Skeletal muscle satellite cell (primary cell): ENCODE measurements at regions not wholly inside any gene's neighbourhood (a gene's known extent, or its start where the extent isn't known, plus 50 kb on each side); places are given as distances from the start of the nearest gene placed in this dataset.

Source experiments
- H3K27me3 ChIP-seq: 2 replicates; pipeline ENCODE4 v1.7.0; 2013; ENCODE audit warnings: low read length; ENCODE audit not compliant: control insufficient read depth, insufficient read depth
- H3K36me3 ChIP-seq: 2 replicates; pipeline ENCODE4 v1.7.0; 2013; ENCODE audit warnings: mild to moderate bottlenecking, control low read depth, low read length; ENCODE audit not compliant: insufficient read depth
- H3K4me1 ChIP-seq: 2 replicates; pipeline ENCODE4 v1.7.0; 2013; ENCODE audit warnings: low read length; ENCODE audit not compliant: control insufficient read depth, insufficient read depth
- H3K4me2 ChIP-seq: 2 replicates; pipeline ENCODE4 v1.7.0; 2013; ENCODE audit warnings: mild to moderate bottlenecking, low read length
- H3K4me3 ChIP-seq: 2 replicates; pipeline ENCODE4 v1.7.0; 2013; ENCODE audit warnings: low read length
- H3K9ac ChIP-seq: 2 replicates; pipeline ENCODE4 v1.7.0; 2013; ENCODE audit warnings: mild to moderate bottlenecking, low read depth, low read length, moderate library complexity
- H3K9me3 ChIP-seq: replicated peaks from 2 replicates; pipeline ENCODE4 v1.7.0; 2013; ENCODE audit warnings: mild to moderate bottlenecking, control low read depth, low read length

- Histone ChIP-seq H3K9ac (no peak overlapping the region), H3K4me3 (no peak overlapping the region), H3K4me2 (no peak overlapping the region), H3K36me3 (no peaks in the 10 kb centered on the region), H3K9me3 (peaks cover 7% of the 10 kb centered on the region), H3K27me3 (no peaks in the 10 kb centered on the region), H3K4me1 (no peaks in the 10 kb centered on the region)
Observed at GRCh38 chr10:83908506-83908905, 230.8 kb upstream of the GHITM start.

GRCh38 chr10:83909001-83909400, 230.3 kb upstream of the GHITM start:
- no peak overlapping the region for H3K4me2 ChIP-seq
- no peak overlapping the region for H3K9ac ChIP-seq
- no peak overlapping the region for H3K4me3 ChIP-seq
- H3K4me1 ChIP-seq = no peaks in the 10 kb centered on the region
- H3K36me3 ChIP-seq = no peaks in the 10 kb centered on the region
- no peaks in the 10 kb centered on the region for H3K27me3 ChIP-seq
- peaks cover 7% of the 10 kb centered on the region for H3K9me3 ChIP-seq

- Histone ChIP-seq H3K4me1 (no peaks in the 10 kb centered on the region), H3K36me3 (no peaks in the 10 kb centered on the region), H3K9me3 (peaks cover 7% of the 10 kb centered on the region), H3K27me3 (no peaks in the 10 kb centered on the region), H3K9ac (no peak overlapping the region), H3K4me2 (no peak overlapping the region), H3K4me3 (no peak overlapping the region)
Observed at GRCh38 chr10:83915801-83916200, 223.5 kb upstream of the GHITM start.

DNA sequence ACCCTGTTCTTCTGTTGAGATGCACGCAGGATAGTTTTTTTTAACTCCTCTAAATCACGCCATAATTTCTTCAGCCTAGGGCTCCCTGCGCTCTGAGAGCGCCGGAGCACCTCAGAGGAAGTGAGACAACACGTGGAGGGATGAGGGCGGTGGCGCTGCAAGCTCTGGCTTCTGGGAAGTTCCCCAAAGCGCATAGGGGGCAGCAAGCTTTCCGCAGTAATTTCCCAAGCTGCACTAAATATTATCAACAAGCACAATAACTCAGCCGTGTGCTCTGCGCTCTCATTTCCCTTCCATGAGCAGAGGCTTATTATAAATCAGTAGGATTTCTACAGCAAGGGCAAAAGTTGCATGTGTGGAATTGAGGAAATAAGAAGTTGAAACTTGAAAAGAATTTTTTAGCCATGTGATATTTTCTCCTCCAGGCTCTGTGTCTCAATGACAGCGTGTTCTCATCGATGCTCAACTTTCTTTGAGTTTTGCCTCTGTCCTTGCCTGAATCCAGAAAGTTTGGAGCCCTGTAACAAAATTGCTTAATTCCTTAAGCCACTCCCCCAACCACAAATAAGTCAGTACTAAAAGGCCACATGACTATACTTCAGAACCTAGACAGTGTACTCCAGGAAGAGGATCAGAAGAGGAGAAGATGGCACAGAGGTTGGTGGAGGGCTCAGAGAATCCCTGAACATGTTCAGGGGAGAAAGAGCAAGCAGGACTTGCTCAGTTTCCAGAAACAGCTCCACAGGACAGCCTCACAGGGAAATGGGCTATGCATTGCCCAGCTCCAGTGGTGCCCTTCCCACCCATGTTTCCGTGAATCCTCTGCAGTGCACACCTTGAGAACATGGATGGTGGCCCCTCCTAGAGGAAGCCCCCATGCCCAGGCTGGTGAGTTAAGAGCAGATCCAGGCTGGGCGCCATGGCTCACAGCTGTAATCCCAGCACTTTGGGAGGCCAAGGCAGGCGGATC, 221.5 kb upstream of the GHITM start:
- no peaks in the 10 kb centered on the region for H3K4me1 ChIP-seq
- no peaks in the 10 kb centered on the region for H3K36me3 ChIP-seq
- H3K4me3 ChIP-seq = no peak overlapping the region
- H3K9me3 ChIP-seq = peaks cover 7% of the 10 kb centered on the region
- no peaks in the 10 kb centered on the region for H3K27me3 ChIP-seq
- no peak overlapping the region for H3K9ac ChIP-seq
- H3K4me2 ChIP-seq = no peak overlapping the region

DNA sequence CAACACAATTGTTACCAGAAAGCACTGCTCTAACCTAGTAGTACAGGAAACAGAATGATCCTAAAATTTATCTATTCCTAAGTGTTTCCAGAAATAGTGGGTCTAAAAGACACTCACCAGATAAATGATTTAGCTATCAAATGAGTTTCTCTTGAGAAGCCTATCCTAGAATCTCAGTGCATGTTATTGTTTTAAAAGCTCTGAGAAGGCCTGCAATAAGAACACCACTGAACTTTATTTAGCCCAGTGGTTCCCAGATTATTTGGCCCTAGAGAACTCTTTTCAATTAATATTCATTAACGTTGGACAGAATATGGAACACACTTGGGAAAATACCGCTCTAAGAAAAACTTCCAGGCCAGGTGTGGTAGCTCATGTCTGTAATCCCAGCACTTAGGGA, 220.1 kb upstream of the GHITM start:
- no peak overlapping the region for H3K9ac ChIP-seq
- H3K9me3 ChIP-seq = peaks cover 4% of the 10 kb centered on the region
- no peaks in the 10 kb centered on the region for H3K4me1 ChIP-seq
- no peaks in the 10 kb centered on the region for H3K27me3 ChIP-seq
- H3K36me3 ChIP-seq = no peaks in the 10 kb centered on the region
- H3K4me3 ChIP-seq = no peak overlapping the region
- H3K4me2 ChIP-seq = no peak overlapping the region

DNA sequence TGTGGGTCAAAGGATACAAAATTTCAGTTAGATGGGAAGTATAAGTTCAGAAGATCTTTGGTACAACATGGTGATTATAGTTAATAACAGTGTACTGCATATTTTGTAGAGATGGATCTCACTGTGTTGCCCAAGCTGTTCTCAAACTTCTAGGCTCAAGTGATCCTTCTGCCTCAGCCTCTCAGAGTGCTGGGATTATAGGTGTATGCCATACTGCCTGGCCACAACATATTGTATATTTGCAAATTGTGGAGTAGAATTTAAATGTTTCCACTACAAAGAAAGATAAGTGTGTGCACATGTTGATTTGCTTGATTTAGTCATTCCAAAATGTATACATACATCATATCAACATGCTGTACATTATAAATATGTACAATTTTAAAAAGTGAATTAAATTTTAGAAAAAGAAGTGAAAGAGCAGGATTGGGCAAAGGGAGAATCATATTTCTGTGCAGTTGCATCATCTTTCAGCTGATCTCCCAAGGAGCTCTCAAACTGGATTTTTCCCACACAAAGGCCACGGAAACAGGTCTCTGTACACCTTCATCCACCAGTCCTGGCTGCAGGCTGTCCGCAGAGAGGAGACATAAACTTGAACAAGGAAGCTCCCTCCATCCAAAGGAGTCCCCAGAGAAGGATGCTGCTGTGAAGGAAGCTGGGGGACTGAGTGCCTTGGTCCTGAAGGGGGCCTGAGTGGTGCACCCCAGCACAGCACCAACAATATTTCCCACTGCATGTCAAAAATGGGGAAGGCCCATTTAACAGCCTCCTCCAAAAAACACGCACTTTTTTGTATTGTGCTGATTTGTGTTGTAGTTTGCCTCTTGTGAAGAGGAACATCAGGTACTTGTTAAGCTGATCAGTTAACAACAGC, 217.1 kb upstream of the GHITM start:
- H3K9me3 ChIP-seq = peaks cover 4% of the 10 kb centered on the region

GRCh38 chr10:83925133-83925532, 214.2 kb upstream of the GHITM start:
- H3K27me3 ChIP-seq = no peaks in the 10 kb centered on the region
- no peak overlapping the region for H3K4me3 ChIP-seq
- no peaks in the 10 kb centered on the region for H3K4me1 ChIP-seq
- H3K9ac ChIP-seq = no peak overlapping the region
- H3K9me3 ChIP-seq = no peaks in the 10 kb centered on the region
- no peak overlapping the region for H3K4me2 ChIP-seq
- H3K36me3 ChIP-seq = no peaks in the 10 kb centered on the region

More for the DNA sequence above, 217.1 kb upstream of the GHITM start:
- H3K9ac ChIP-seq = no peak overlapping the region
- no peaks in the 10 kb centered on the region for H3K4me1 ChIP-seq
- no peak overlapping the region for H3K4me2 ChIP-seq
- no peaks in the 10 kb centered on the region for H3K27me3 ChIP-seq
- no peaks in the 10 kb centered on the region for H3K36me3 ChIP-seq
- H3K4me3 ChIP-seq = no peak overlapping the region

- Histone ChIP-seq H3K27me3 (no peaks in the 10 kb centered on the region), H3K9ac (no peak overlapping the region), H3K9me3 (no peaks in the 10 kb centered on the region), H3K4me2 (no peak overlapping the region), H3K4me3 (no peak overlapping the region), H3K4me1 (no peaks in the 10 kb centered on the region), H3K36me3 (no peaks in the 10 kb centered on the region)
Observed at GRCh38 chr10:83926606-83927005, 212.7 kb upstream of the GHITM start.

- Histone ChIP-seq H3K4me1 (no peaks in the 10 kb centered on the region), H3K27me3 (no peaks in the 10 kb centered on the region), H3K9me3 (no peaks in the 10 kb centered on the region), H3K9ac (no peak overlapping the region), H3K36me3 (no peaks in the 10 kb centered on the region), H3K4me3 (no peak overlapping the region), H3K4me2 (no peak overlapping the region)
Observed at GRCh38 chr10:83927166-83927565, 212.1 kb upstream of the GHITM start.

GRCh38 chr10:83929399-83929798, 209.9 kb upstream of the GHITM start:
- Histone ChIP-seq H3K27me3 (no peaks in the 10 kb centered on the region), H3K4me3 (no peak overlapping the region), H3K9ac (no peak overlapping the region), H3K9me3 (no peaks in the 10 kb centered on the region), H3K4me1 (no peaks in the 10 kb centered on the region), H3K4me2 (no peak overlapping the region), H3K36me3 (no peaks in the 10 kb centered on the region)

DNA sequence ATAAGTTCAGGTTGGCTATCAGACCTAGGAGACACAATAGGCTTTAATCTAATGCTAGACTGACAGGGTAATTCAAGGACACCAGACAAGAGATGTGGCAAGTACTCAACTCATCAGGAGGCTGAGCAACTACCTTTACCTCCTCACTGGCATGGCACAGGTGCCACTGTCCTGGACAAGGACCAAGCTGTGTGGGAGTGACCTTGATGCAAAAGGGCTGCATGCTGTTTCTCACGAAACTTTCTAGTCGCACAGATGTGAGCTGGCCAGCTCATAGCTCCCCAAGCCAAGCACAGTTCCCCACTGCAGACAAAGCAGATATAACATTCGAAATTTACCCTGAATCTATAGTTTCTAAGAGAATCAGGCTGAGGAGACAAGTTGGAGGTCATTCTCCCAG, 207.6 kb upstream of the GHITM start:
- no peaks in the 10 kb centered on the region for H3K27me3 ChIP-seq
- no peaks in the 10 kb centered on the region for H3K4me1 ChIP-seq
- no peak overlapping the region for H3K4me2 ChIP-seq
- H3K36me3 ChIP-seq = no peaks in the 10 kb centered on the region
- H3K4me3 ChIP-seq = no peak overlapping the region
- no peak overlapping the region for H3K9ac ChIP-seq
- no peaks in the 10 kb centered on the region for H3K9me3 ChIP-seq
